ENCODE measurements at regions not wholly inside any gene's neighbourhood (a gene's known extent, or its start where the extent isn't known, plus 50 kb on each side); places are given as distances from the start of the nearest gene placed in this dataset.

DNA sequence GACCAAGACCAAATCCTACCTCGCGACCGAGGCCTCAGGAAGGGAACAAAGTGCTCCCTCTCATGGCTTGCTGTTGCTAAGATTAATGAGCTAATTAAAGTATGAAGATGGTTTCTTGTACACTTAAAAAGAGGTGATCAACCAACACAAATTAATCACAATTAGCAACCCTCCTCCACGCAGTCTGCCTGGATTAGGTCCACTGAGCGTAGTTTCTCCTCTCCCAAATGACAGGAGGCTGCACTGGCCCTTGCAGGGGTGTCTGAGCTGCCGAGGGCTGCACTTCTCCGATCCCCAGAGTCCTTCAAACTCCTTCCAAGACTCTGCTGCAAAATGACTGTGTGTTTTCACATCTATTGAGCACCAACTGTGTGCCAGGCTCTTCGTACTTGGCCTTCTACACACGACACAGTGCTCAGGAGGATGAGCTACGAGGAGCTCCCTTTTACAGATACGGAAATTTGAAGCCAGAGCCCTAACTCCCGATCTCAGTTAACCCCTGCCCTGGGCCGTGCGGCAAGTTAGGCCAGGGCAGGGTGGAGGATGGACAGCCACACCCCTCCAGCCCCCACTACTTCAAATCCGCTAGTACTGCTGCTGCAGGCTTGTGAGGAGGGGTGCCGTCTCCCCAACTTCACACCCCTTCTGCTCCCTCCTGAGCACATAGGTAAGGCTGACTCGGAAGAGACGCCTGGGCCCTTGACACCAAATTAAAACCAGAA, 101.0 kb upstream of the LINGO1 start:
- TF ChIP-seq, protein P1, sequence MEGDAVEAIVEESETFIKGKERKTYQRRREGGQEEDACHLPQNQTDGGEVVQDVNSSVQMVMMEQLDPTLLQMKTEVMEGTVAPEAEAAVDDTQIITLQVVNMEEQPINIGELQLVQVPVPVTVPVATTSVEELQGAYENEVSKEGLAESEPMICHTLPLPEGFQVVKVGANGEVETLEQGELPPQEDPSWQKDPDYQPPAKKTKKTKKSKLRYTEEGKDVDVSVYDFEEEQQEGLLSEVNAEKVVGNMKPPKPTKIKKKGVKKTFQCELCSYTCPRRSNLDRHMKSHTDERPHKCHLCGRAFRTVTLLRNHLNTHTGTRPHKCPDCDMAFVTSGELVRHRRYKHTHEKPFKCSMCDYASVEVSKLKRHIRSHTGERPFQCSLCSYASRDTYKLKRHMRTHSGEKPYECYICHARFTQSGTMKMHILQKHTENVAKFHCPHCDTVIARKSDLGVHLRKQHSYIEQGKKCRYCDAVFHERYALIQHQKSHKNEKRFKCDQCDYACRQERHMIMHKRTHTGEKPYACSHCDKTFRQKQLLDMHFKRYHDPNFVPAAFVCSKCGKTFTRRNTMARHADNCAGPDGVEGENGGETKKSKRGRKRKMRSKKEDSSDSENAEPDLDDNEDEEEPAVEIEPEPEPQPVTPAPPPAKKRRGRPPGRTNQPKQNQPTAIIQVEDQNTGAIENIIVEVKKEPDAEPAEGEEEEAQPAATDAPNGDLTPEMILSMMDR (IDR thresholded peaks at IDR 0.05), result no peak
- TF ChIP-seq SIN3A (IDR thresholded peaks at IDR 0.05; ENCODE audit: borderline replicate concordance, insufficient read depth, low read depth, low read length), result no peak

All from Panc1 (cell line).